Right lobe of liver (tissue), 4 donors: ENCODE measurements at regions not wholly inside any gene's neighbourhood (a gene's known extent, or its start where the extent isn't known, plus 50 kb on each side); places are given as distances from the start of the nearest gene placed in this dataset.

Source experiments
- POLR2A ChIP-seq: fragments of 450-650 bp; IDR thresholded peaks from one replicate; pipeline ENCODE4 v1.6.1; 2017; ENCODE audit warnings: antibody characterized with exemption, mild to moderate bottlenecking
- TF ChIP-seq, protein P1 (sequence below), 4 donors: fragments of 200-600 bp in 3 of 4; fragments of 450-650 bp in 1 of 4; IDR thresholded peaks; one replicate each; pipeline versions ENCODE4 v1.5.1 to v1.8.0; 2016 to 2022; ENCODE audit warnings: antibody characterized with exemption in 4 of 4, mild to moderate bottlenecking in 2 of 4
- donor health status: DM: no; HTN: no; CAD: no.
- donor health status: DM: no; HTN: no; CAD: no.
- donor health status: DM: no; HTN: yes; CAD: no.

DNA sequence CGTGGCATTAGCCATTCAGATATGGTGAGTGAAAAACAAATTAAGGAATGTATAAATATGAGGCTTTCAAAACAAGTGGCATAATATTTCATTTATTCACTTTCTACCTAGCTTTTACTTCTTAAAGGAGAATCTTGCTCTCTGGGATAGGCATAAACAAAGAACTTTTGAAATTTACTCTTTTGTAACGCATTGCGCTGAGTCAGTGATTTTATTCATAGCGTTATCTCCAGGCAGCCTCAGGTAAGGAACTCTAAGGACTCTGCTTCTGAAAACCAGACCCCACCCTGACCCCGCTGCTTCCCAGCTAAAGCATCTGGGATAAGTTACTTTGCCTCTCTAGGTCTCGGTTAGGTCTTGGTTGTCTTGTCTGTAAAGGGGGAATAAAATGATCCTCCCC, 234.7 kb downstream of the MYLK4 start:
- TF ChIP-seq POLR2A = no peak
- TF ChIP-seq, protein P1, sequence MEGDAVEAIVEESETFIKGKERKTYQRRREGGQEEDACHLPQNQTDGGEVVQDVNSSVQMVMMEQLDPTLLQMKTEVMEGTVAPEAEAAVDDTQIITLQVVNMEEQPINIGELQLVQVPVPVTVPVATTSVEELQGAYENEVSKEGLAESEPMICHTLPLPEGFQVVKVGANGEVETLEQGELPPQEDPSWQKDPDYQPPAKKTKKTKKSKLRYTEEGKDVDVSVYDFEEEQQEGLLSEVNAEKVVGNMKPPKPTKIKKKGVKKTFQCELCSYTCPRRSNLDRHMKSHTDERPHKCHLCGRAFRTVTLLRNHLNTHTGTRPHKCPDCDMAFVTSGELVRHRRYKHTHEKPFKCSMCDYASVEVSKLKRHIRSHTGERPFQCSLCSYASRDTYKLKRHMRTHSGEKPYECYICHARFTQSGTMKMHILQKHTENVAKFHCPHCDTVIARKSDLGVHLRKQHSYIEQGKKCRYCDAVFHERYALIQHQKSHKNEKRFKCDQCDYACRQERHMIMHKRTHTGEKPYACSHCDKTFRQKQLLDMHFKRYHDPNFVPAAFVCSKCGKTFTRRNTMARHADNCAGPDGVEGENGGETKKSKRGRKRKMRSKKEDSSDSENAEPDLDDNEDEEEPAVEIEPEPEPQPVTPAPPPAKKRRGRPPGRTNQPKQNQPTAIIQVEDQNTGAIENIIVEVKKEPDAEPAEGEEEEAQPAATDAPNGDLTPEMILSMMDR (IDR thresholded peaks at IDR 0.05) = no peak
